Omental fat pad (tissue), 3 donors: ENCODE measurements at regions not wholly inside any gene's neighbourhood (a gene's known extent, or its start where the extent isn't known, plus 50 kb on each side); places are given as distances from the start of the nearest gene placed in this dataset.

Experiments used
- ATAC-seq: fragments of 150-250 bp; one replicate; pipeline ENCODE4 v1.9.1; 2016; ENCODE audit warnings: mild to moderate bottlenecking, moderate library complexity; ENCODE audit not compliant: low FRiP score
- DNase-seq: peaks from one replicate; pipeline ENCODE4 v3.0.0-alpha.2; 2019; ENCODE audit warnings: low spot score
- TF ChIP-seq, protein P1 (sequence below), 3 donors: fragments of 450-650 bp; IDR thresholded peaks; one replicate each; pipeline ENCODE4 v1.5.1; 2016 to 2017; ENCODE audit warnings: antibody characterized with exemption in 3 of 3, mild to moderate bottlenecking in 3 of 3, moderate library complexity in 2 of 3

DNA sequence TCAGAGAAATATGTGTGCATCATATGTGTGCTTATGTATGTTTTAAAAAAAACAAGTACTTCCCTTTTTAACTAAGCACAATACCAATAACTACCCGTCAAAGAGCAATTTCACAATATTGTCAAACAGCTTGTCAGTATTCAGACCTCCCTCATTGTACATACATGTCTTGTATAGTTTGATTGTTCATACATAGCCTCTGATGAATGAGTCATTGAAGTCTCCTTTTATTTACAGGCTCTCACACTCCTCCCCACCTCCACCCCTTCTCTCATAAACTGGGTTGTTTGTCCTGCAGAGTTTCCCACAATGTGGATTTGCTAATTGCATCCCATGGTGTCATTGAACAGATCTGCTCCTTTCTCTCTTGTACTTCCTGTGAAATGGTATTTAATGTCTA, 132.8 kb upstream of the L3MBTL4 start:
- ATAC-seq (no peak), DNase-seq (no peak)
- TF ChIP-seq, protein P1, sequence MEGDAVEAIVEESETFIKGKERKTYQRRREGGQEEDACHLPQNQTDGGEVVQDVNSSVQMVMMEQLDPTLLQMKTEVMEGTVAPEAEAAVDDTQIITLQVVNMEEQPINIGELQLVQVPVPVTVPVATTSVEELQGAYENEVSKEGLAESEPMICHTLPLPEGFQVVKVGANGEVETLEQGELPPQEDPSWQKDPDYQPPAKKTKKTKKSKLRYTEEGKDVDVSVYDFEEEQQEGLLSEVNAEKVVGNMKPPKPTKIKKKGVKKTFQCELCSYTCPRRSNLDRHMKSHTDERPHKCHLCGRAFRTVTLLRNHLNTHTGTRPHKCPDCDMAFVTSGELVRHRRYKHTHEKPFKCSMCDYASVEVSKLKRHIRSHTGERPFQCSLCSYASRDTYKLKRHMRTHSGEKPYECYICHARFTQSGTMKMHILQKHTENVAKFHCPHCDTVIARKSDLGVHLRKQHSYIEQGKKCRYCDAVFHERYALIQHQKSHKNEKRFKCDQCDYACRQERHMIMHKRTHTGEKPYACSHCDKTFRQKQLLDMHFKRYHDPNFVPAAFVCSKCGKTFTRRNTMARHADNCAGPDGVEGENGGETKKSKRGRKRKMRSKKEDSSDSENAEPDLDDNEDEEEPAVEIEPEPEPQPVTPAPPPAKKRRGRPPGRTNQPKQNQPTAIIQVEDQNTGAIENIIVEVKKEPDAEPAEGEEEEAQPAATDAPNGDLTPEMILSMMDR (IDR thresholded peaks at IDR 0.05), result no peak

DNA sequence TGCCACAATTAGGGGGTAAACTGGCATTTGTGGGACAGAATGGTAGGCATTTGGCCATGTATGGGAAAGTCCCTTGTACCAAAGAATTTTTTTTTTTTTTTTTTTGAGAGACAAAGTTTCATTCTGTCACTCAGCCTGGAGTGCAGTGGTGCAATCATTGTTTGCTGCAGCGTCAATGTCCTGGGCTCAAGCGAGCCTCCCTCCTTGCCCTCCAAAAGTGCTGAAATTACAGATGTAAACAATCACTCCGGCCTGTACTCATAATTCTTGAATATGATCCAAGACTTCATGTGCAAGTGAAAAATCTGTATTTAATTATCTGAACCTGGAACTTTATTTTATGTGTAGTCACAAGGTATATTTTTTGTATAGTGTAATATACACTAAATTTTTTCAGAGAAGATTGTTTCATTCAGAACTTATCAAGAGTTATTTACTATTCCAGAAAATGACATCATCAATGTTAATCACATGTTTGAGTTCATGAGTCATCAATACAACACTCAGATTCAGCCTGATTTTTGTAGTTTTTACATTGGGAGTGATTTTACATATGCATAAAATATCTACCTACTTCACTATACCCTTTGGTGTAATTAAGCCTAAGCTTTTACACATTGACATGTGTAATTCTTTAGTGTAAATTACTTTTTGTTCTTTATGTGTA, 138.7 kb upstream of the L3MBTL4 start:
- TF ChIP-seq, protein P1 (IDR thresholded peaks at IDR 0.05), result no peak
- no peak for ATAC-seq
- no peak for DNase-seq

DNA sequence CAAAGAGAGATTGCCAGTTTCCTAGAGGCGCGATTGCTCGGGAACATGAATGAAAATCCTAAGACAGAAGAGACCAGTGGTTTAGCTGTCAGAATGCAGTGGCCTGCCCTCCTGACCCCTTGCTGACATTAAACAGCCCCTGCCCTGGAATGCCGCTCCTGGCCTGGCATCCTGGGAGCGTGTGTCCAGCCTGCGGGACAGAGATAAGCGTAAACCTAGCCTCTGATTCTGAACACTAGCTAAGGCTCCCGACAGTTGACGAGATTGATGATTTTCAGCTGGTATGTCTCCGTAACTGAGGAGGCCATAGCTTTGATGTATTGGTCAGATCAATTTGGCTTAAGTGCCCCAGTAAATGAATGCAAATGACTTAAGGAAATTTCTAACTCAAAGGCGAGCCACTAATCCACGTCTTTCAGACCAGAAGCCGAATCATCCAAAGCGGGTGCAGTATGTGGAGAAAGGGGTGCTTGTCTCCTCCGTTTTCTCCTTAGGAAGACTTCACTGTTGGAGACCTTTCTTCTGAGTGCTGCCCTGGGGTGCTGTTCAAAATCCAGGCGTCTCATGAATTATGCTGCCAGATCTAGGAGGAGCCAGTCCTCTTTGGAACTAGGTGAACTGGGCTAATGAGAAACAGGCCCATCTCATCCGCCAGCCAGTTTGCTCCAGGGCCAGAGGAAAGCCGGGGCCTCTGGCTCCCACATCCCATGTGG, 142.5 kb upstream of the L3MBTL4 start:
- ATAC-seq (no peak), DNase-seq (no peak)
- TF ChIP-seq, protein P1 (IDR thresholded peaks at IDR 0.05), result no peak

DNA sequence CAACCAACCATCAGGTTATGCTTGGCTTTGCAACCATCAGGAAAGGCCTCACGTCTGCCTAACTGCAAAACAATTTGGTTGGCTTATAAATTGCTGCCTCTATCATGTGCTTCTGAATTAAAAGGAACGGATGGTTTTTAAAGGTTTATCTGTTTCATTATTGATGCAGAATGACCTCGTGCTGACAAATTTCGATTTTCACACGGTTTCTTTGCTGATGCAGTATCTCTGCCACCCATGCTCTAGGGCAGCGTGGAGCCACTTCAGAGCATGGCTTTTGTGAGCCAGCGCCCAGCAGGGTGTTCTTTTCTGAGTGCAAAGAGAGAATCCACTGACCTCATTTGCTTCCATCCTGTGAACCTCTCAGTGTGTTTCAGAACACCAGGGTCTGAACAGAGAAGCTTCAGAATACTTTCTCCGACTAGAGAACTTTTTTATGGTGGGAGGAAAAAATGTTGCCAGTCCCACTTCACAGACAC, 143.1 kb upstream of the L3MBTL4 start:
- DNase-seq (no peak), ATAC-seq (no peak)
- TF ChIP-seq, protein P1 (IDR thresholded peaks at IDR 0.05), result no peak

DNA sequence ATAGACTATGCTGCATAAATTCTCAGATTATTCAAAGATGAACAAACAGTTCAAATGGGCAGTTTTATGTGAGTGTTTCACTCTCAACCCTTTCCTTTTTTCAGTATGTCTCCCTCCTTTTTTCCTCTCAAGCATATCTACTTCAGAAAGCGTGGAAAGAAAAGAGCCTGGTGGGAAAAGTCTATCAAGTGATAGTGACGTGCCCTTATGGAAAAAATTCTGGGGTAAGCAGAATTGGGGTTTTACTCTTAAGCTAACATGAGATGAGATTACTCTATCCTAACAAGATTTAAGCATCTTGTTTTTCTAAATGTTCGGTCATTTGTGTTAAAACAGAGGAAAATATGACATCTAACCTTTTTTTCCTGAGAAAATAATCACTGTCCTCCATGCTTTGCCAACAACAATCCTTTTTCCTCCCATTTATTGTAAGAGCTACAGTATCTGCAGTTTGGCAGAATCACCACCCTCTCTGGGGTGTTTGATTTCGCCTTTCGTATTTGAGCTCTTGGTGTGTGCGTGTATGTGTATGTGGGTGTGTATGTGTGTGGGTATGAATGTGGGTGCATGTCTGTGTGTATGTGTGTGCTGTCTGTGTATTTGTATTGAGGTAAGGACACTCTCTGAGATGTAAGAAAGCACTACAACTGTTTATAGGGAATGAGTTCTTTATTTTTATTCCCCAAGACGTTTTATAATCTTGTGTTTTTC, 143.9 kb upstream of the L3MBTL4 start:
- ATAC-seq (no peak), DNase-seq (no peak)
- TF ChIP-seq, protein P1 (IDR thresholded peaks at IDR 0.05), result no peak

DNA sequence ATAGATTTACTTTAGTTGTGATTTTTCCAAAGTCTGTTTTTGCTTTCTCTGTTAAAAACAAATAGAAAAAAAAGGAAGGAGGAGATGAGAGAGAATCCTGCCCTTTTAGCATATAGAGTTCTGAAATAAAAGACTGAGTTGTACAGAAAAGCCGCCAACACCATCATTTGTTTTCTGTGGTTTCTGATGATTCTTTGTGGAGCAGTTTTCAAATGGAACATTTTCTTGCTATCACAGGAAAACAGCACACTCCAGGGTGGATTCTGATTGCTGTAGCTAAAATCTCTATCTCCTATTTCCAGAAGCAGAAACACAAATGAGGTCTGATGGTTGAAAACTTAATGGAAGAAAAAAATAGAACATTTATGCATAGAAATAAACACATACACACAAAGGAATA, 144.6 kb upstream of the L3MBTL4 start:
- TF ChIP-seq, protein P1 (IDR thresholded peaks at IDR 0.05), result no peak
- DNase-seq (no peak), ATAC-seq (no peak)
